GM12865 (cell line): ENCODE measurements at regions not wholly inside any gene's neighbourhood (a gene's known extent, or its start where the extent isn't known, plus 50 kb on each side); places are given as distances from the start of the nearest gene placed in this dataset.

Experiments
- DNase-seq: peaks from one replicate; pipeline ENCODE4 v3.0.0; 2010; ENCODE audit warnings: low read depth
- H3K4me3 ChIP-seq: 2 replicates; pipeline ENCODE4 v1.5.1; 2011; ENCODE audit warnings: mild to moderate bottlenecking, low read depth, low read length, control low read depth
- TF ChIP-seq, protein P1 (sequence below): IDR thresholded peaks from 2 replicates; pipeline ENCODE4 v1.5.1; 2011; ENCODE audit warnings: low read length, control low read depth, low read depth, inconsistent platforms; ENCODE audit not compliant: insufficient read depth; ENCODE audit errors: missing control alignments

DNA sequence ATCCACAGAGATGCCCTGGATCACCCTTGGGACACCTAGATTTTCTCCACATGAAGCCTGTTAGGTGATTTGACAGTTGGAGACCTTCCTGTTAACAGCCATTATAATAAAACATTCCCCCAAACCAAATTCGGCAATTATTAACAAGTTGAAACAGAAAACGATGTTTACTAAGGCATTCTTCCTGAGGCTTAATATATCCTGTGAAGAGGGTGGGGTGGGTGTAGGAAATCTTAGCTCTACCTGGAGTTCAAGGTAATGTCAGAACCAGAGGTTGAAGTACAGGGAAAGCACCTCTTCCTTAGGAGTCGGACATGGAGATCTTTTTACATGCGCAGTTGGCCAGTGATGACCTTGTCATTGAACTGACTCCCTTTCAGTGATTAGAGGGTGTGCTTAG, 143.0 kb downstream of the FGF9 start:
- TF ChIP-seq, protein P1, sequence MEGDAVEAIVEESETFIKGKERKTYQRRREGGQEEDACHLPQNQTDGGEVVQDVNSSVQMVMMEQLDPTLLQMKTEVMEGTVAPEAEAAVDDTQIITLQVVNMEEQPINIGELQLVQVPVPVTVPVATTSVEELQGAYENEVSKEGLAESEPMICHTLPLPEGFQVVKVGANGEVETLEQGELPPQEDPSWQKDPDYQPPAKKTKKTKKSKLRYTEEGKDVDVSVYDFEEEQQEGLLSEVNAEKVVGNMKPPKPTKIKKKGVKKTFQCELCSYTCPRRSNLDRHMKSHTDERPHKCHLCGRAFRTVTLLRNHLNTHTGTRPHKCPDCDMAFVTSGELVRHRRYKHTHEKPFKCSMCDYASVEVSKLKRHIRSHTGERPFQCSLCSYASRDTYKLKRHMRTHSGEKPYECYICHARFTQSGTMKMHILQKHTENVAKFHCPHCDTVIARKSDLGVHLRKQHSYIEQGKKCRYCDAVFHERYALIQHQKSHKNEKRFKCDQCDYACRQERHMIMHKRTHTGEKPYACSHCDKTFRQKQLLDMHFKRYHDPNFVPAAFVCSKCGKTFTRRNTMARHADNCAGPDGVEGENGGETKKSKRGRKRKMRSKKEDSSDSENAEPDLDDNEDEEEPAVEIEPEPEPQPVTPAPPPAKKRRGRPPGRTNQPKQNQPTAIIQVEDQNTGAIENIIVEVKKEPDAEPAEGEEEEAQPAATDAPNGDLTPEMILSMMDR = no peak
- no peak for DNase-seq
- no peak overlapping the region for H3K4me3 ChIP-seq

DNA sequence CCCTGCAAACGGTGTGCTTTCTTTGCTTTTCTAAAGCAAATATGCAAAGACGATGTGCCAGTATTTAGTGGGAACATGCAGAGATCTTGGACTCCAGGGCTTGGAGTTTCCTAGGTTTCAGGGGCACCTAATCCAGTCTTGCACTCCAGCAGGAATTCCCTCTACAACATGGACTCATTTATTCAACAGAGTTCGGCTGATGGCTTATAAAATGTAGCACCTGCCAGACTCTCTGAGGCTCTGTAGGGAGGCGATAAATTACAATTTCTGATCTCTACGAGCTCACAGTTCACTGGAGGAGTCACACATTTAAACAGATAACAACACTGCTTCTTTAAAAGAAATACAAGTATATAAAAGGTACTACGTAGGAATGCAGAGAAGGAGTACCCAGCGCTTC, 143.7 kb downstream of the FGF9 start:
- no peak overlapping the region for H3K4me3 ChIP-seq
- TF ChIP-seq, protein P1 = no peak
- DNase-seq = no peak

DNA sequence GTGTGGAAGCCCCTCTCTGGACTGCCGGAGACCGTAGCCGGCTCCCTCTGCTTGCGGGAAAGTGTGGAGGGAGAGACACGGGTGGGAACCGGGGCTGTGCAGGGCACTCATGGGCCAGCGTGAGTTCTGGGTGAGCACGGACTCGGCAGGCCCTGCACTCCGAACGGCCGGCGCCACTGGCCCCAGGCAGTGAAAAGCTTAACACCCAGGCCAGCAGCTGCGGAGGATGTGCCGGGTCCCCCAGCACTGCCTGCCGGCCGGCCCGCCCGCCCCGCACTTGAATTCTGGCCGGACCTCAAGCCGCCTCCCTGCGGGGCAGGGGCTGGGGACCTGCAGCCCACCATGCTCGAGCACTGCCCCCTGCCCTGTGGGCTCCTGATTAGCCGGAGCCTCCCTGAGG, 147.0 kb downstream of the FGF9 start:
- no peak overlapping the region for H3K4me3 ChIP-seq
- TF ChIP-seq, protein P1 = no peak
- no peak for DNase-seq

DNA sequence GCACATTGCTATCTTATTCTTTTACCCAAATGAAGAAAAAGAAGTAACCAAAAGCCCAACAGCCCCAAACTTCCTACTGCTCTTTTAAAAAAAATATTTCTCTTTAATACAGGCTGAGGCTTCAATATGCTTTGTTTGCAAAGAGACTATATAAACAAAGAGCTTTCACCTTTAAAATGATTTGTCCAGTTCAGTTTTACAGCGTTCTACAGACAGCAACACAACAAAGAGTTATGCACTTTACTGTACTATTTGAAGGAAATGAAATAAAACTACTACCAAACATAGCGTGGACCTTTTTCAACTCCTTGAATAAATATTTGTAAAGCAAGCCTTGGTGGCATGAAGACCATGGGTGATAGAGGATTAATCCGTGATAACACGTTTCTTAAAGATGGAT, 151.2 kb downstream of the FGF9 start:
- H3K4me3 ChIP-seq = no peak overlapping the region
- DNase-seq = no peak
- TF ChIP-seq, protein P1 = no peak

DNA sequence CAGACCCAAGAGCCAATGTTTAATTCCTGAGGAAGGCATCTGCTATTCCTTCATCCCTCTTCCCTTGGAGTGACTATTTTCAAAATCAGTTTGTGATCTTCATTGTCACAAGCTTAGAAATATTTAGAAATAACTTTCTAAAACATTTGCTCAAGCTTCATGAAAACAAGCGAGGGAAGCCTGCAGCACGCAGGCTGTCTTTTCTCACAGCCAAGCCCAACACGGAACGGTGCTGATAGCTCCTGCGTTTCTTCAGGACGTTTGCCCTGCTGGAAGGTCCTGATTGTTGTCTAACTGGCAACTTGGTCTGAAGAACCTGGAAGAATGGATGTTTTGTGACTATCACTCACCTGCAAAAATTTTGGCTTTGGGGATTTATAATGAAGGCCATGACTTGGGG, 152.5 kb downstream of the FGF9 start:
- TF ChIP-seq, protein P1 = no peak
- no peak overlapping the region for H3K4me3 ChIP-seq
- DNase-seq = no peak

DNA sequence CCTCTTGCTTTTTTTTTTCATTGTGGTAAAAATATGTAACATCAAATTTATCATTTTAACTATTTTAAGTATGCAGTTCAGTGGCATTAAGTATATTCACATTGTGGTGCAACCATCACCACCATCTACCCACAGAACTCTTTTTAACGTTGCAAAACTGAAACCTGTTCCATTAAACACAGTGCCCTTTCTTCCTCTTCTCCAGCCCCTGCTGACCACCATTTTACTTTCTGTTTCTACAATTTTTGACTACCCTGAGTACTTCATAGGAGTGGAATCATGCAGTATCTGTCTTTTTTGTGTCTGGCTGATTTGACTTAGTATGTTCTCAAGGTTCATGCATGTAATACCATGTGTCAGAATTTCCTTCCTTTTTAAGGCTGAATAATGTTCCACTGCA, 153.1 kb downstream of the FGF9 start:
- peak; percentile 19 for DNase-seq
- no peak overlapping the region for H3K4me3 ChIP-seq
- TF ChIP-seq, protein P1 = no peak

DNA sequence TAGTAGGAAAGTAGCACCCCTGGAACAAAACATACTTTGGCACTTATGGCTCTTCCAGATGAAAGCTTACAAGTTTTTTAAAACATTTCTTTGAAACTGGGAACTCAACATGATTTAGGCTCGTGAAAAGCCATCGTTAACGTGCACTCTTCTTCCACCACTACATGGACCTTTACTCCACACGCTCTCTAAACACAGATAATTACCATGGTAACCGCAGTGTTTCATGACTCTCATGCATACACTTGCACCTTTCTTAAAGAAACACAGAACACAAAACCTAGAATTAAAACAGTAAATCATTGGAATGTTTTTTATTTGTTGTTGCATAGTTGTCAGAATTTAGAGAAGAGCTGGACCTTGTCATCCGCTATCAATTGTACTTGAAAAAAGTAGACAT, 154.3 kb downstream of the FGF9 start:
- TF ChIP-seq, protein P1 = no peak
- no peak for DNase-seq

More for the DNA sequence above, 154.3 kb downstream of the FGF9 start:
- H3K4me3 ChIP-seq = no peak overlapping the region
